NCI-H526 (cell line): ENCODE measurements at regions not wholly inside any gene's neighbourhood (a gene's known extent, or its start where the extent isn't known, plus 50 kb on each side); places are given as distances from the start of the nearest gene placed in this dataset.
"Not testable (repeated sequence)": the region's sequence is repeated elsewhere in the genome, so short reads cannot be mapped to it uniquely, and the experiment has no call there.

Source experiments
- DNase-seq, 2 experiments: peaks; one replicate each; lab custom pipeline; 2025; lab: John Stamatoyannopoulos, UW

GRCh38 chr6:27161115-27161514, 86.4 kb upstream of the PRSS16 start:
- peak; percentile 54 to 65 for DNase-seq

GRCh38 chr6:27161603-27161945, 85.9 kb upstream of the PRSS16 start:
- DNase-seq = no peak

GRCh38 chr6:27161946-27162603, 85.4 kb upstream of the PRSS16 start:
- DNase-seq = peak; percentile 13 to 63

- DNase-seq = no peak
Measured at GRCh38 chr6:27163834-27164233, 83.7 kb upstream of the PRSS16 start.

GRCh38 chr6:27168108-27168507, 79.4 kb upstream of the PRSS16 start:
- DNase-seq = no peak

- DNase-seq = no peak
Measured at GRCh38 chr6:27168586-27169443, 78.7 kb upstream of the PRSS16 start.

GRCh38 chr6:27172524-27173231, 74.8 kb upstream of the PRSS16 start:
- DNase-seq = not testable (repeated sequence)

GRCh38 chr6:27173232-27173601, 74.3 kb upstream of the PRSS16 start:
- DNase-seq = not testable (repeated sequence)

GRCh38 chr6:27174958-27175357, 72.5 kb upstream of the PRSS16 start:
- no peak for DNase-seq

- peak in 1 of 2 experiments; percentile 12 for DNase-seq
Measured at GRCh38 chr6:27176096-27176495, 71.4 kb upstream of the PRSS16 start.

GRCh38 chr6:27176523-27177484, 70.7 kb upstream of the PRSS16 start:
- peak; percentile 25 to 45 for DNase-seq

GRCh38 chr6:27177485-27178406, 69.8 kb upstream of the PRSS16 start:
- DNase-seq = peak; percentile 61 to 82

GRCh38 chr6:27178407-27178730, 69.1 kb upstream of the PRSS16 start:
- no peak for DNase-seq

GRCh38 chr6:27178860-27179259, 68.6 kb upstream of the PRSS16 start:
- DNase-seq = no peak

GRCh38 chr6:27183060-27183832, 64.3 kb upstream of the PRSS16 start:
- no peak for DNase-seq

- peak in 1 of 2 experiments; percentile 7 for DNase-seq
Measured at GRCh38 chr6:27187231-27188060, 60.1 kb upstream of the PRSS16 start.

GRCh38 chr6:27188061-27188884, 59.2 kb upstream of the PRSS16 start:
- DNase-seq = peak in 1 of 2 experiments; percentile 50

GRCh38 chr6:27188885-27189418, 58.5 kb upstream of the PRSS16 start:
- DNase-seq = peak; percentile 56 to 81
